Adrenal gland (tissue), 5 donors: ENCODE measurements at regions not wholly inside any gene's neighbourhood (a gene's known extent, or its start where the extent isn't known, plus 50 kb on each side); places are given as distances from the start of the nearest gene placed in this dataset.

Experiments
- POLR2A ChIP-seq, 2 donors: fragments of 450-650 bp; IDR thresholded peaks; one replicate each; pipeline ENCODE4 v1.6.1; 2017; ENCODE audit warnings: antibody characterized with exemption in 2 of 2, mild to moderate bottlenecking in 2 of 2, moderate library complexity in 1 of 2
- TF ChIP-seq, protein P1 (sequence below), 6 experiments: fragments of 450-650 bp in 4 of 6; fragments of 200-600 bp in 2 of 6; sonication (generic) in 1 of 6; IDR thresholded peaks; 1 replicate in 5 of 6; 2 replicates in 1 of 6; pipeline versions ENCODE4 v1.5.1 to v1.8.0; 2016 to 2021; ENCODE audit warnings: antibody characterized with exemption in 6 of 6, mild to moderate bottlenecking in 2 of 6, moderate library complexity in 1 of 6
- donor health status: DM: no; HTN: no; CAD: no.

- TF ChIP-seq, protein P1, sequence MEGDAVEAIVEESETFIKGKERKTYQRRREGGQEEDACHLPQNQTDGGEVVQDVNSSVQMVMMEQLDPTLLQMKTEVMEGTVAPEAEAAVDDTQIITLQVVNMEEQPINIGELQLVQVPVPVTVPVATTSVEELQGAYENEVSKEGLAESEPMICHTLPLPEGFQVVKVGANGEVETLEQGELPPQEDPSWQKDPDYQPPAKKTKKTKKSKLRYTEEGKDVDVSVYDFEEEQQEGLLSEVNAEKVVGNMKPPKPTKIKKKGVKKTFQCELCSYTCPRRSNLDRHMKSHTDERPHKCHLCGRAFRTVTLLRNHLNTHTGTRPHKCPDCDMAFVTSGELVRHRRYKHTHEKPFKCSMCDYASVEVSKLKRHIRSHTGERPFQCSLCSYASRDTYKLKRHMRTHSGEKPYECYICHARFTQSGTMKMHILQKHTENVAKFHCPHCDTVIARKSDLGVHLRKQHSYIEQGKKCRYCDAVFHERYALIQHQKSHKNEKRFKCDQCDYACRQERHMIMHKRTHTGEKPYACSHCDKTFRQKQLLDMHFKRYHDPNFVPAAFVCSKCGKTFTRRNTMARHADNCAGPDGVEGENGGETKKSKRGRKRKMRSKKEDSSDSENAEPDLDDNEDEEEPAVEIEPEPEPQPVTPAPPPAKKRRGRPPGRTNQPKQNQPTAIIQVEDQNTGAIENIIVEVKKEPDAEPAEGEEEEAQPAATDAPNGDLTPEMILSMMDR (IDR thresholded peaks at IDR 0.05): no peak
- no peak for TF ChIP-seq POLR2A (IDR thresholded peaks at IDR 0.05)
Observed at GRCh38 chr7:157468221-157469111, 131.7 kb downstream of the DNAJB6 start.
